Erythroblast (primary cell): ENCODE measurements at regions not wholly inside any gene's neighbourhood (a gene's known extent, or its start where the extent isn't known, plus 50 kb on each side); places are given as distances from the start of the nearest gene placed in this dataset.

ENCODE experiments used
- GATA1 ChIP-seq: IDR thresholded peaks from 2 replicates; pipeline ENCODE4 v1.6.1; 2011; ENCODE audit warnings: low read depth, mild to moderate bottlenecking, control low read depth, low read length, moderate library complexity
- POLR2A ChIP-seq: IDR thresholded peaks from 2 replicates; pipeline ENCODE4 v1.6.1; 2011; ENCODE audit warnings: mild to moderate bottlenecking, low read length

GRCh38 chr4:14646831-14647230 is 355.4 kb upstream of the CPEB2 start:
- TF ChIP-seq POLR2A (no peak), GATA1 (no peak)
